ENCODE measurements at regions not wholly inside any gene's neighbourhood (a gene's known extent, or its start where the extent isn't known, plus 50 kb on each side); places are given as distances from the start of the nearest gene placed in this dataset.
"Not testable (repeated sequence)": the region's sequence is repeated elsewhere in the genome, so short reads cannot be mapped to it uniquely, and the experiment has no call there.

DNA sequence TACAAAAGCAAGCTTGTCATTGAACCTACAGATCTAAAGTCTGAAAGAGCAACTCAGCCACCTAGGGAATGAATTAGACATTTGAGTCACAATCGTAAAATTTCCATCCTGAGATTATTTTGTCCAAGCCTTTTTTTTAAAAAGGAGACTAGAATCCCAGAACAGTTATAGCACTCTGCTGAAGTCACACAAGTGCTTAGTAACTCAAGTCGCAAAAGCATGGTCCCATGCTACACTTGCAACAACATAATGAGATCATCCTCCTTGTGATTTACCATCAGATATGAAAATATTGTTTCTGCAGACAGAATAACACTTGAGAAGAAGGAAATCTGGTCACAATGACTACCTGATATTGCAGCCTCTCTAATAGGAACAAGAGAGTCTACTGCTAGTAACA is 106.7 kb downstream of the ZIC4 start:
- H3K27me3 ChIP-seq (ENCODE audit: control insufficient read depth, insufficient read depth, low read length): no peaks in the 10 kb centered on the region
- TF ChIP-seq, protein P1, sequence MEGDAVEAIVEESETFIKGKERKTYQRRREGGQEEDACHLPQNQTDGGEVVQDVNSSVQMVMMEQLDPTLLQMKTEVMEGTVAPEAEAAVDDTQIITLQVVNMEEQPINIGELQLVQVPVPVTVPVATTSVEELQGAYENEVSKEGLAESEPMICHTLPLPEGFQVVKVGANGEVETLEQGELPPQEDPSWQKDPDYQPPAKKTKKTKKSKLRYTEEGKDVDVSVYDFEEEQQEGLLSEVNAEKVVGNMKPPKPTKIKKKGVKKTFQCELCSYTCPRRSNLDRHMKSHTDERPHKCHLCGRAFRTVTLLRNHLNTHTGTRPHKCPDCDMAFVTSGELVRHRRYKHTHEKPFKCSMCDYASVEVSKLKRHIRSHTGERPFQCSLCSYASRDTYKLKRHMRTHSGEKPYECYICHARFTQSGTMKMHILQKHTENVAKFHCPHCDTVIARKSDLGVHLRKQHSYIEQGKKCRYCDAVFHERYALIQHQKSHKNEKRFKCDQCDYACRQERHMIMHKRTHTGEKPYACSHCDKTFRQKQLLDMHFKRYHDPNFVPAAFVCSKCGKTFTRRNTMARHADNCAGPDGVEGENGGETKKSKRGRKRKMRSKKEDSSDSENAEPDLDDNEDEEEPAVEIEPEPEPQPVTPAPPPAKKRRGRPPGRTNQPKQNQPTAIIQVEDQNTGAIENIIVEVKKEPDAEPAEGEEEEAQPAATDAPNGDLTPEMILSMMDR (IDR thresholded peaks at IDR 0.05; ENCODE audit: low read depth, low read length): no peak
- H3K4me3 ChIP-seq (ENCODE audit: low read depth, low read length): no peak overlapping the region
- no peak for DNase-seq (ENCODE audit: low read depth, low spot score)
- POLR2A ChIA-PET: no interaction called here
- 0 out of 2 replicates have a peak, but pooled peaks cover 3% of the 10 kb centered on the region for H3K9me3 ChIP-seq (ENCODE audit: control insufficient read depth, insufficient read depth, low read length)
- CTCF ChIA-PET: interaction anchor here (0.9 to 1.2 kb wide), 2 partner anchors 179 to 779 kb away, joined by 3 to 5 read pairs; no protein-coding TSS in a partner anchor
- no peak overlapping the region for H3K27ac ChIP-seq (ENCODE audit: low read depth, low read length)

DNA sequence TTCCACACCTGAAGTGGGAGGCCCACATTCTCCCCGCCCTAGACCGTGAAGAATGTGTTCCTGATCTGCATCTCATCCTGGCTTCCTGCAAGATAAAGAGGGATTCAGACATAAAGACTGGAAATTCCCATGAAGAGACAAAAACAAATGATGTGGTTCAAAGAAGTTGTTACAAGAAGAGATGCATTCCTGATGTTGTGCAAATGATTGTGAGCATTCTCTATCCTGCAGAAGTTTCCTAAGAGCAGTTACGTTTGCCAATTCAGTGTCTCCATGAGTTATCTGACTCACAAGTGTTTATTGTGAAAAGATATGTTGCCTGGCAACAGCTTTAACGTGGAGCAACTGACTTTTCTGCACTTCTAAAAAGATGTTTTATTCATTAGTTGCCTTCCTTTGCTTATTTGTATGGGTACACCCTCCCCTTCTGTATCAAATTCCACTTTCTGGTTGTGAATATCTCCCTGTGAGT is 107.8 kb downstream of the ZIC4 start:
- TF ChIP-seq, protein P1 (IDR thresholded peaks at IDR 0.05; ENCODE audit: low read depth, low read length): no peak
- ChIA-PET CTCF (no interaction called here), POLR2A (interaction anchor here (1.5 kb wide), 1 partner anchor 98 kb away, joined by 8 read pairs; no protein-coding TSS in a partner anchor)
- Histone ChIP-seq H3K27ac (ENCODE audit: low read depth, low read length) (peak overlapping the region; percentile 53), H3K9me3 (ENCODE audit: control insufficient read depth, insufficient read depth, low read length) (no peaks in the 10 kb centered on the region), H3K4me3 (ENCODE audit: low read depth, low read length) (peak overlapping the region; percentile 14; the same call in 1 of the 2 replicates), H3K27me3 (ENCODE audit: control insufficient read depth, insufficient read depth, low read length) (no peaks in the 10 kb centered on the region)
- peak; percentile 97 for DNase-seq (ENCODE audit: low read depth, low spot score)

DNA sequence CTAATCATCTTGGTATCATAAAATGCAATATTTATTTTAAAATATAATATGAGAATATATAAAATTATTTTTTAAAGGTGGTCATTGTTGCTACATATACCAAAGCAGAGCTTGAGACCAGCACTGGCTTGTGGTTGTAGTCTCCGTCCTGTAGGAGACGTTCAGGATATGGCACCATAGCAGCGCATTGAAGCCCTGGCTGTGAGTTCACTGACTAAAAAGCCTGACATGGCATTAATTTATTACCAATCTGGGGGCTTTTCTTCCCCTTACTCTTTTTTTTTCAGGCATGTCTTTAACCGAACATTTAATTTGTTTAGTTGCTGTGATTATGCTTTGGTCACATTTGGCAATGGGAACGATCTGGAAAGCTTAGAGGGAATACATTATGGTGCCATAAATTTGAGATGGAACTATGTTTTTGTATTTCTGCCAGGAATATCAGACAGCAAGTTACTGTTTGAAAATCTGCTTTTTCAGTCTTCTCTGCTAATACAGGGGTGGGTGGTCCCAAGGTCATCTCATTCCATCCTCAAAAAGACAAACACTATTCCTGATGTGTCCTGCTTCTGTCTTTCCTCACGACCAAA is 108.5 kb downstream of the ZIC4 start:
- CTCF ChIA-PET: no interaction called here
- no peaks in the 10 kb centered on the region for H3K27me3 ChIP-seq (ENCODE audit: control insufficient read depth, insufficient read depth, low read length)
- TF ChIP-seq, protein P1 (IDR thresholded peaks at IDR 0.05; ENCODE audit: low read depth, low read length): no peak
- no peaks in the 10 kb centered on the region for H3K9me3 ChIP-seq (ENCODE audit: control insufficient read depth, insufficient read depth, low read length)
- POLR2A ChIA-PET: interaction anchor here (1.5 kb wide), 1 partner anchor 97 kb away, joined by 8 read pairs; no protein-coding TSS in a partner anchor
- H3K4me3 ChIP-seq (ENCODE audit: low read depth, low read length): no peak overlapping the region; the same call in 1 of the 2 replicates
- H3K27ac ChIP-seq (ENCODE audit: low read depth, low read length): peak overlapping the region; percentile 53
- DNase-seq (ENCODE audit: low read depth, low spot score): no peak

DNA sequence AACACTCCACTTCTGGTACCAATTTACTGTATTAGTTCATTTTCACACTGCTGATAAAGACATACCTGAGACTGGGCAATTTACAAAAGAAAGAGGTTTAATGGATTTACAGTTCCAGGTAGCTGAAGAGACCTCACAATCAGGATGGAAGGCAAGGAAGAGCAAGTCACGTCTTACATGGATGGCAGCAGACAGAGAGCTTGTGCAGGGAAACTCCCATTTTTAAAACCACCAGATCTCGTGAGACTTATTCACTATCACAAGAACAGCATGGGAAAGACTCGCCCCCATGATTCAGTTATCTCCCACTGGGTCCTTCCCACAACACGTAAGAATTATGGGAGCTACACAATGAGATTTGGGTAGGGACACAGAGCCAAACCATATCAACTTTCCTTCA is 119.0 kb downstream of the ZIC4 start:
- H3K9me3 ChIP-seq (ENCODE audit: control insufficient read depth, insufficient read depth, low read length); DNase-seq (ENCODE audit: low read depth, low spot score); POLR2A ChIA-PET; H3K27me3 ChIP-seq (ENCODE audit: control insufficient read depth, insufficient read depth, low read length); H3K4me3 ChIP-seq (ENCODE audit: low read depth, low read length); CTCF ChIA-PET; H3K27ac ChIP-seq (ENCODE audit: low read depth, low read length): not testable (repeated sequence)

DNA sequence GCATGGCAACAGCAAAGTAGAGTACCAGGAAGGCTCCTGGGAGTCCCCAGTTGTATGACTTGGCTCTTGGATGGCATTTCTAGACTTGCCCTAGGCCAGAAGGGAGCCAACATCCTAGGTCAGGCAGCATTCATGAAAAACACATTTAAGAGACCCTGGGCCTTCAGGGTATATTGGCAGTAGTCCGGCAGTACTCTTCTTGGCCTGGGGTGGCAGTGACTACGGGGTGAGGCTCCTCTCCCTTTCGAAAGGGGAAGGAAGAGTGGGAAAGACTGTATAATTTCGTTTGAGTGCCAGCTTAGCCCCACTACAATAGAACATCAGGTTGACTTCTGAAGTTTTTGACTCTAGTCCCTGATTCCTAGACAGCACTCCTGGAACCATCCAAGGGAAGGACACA is 136.4 kb downstream of the ZIC4 start:
- Histone ChIP-seq H3K27me3 (ENCODE audit: control insufficient read depth, insufficient read depth, low read length) (no peaks in the 10 kb centered on the region), H3K4me3 (ENCODE audit: low read depth, low read length) (no peak overlapping the region), H3K27ac (ENCODE audit: low read depth, low read length) (no peak overlapping the region), H3K9me3 (ENCODE audit: control insufficient read depth, insufficient read depth, low read length) (no peaks in the 10 kb centered on the region)
- DNase-seq (ENCODE audit: low read depth, low spot score): no peak
- POLR2A ChIA-PET: no interaction called here
- TF ChIP-seq, protein P1 (IDR thresholded peaks at IDR 0.05; ENCODE audit: low read depth, low read length): no peak
- CTCF ChIA-PET: no interaction called here
